Spleen (tissue), 11 donors: ENCODE measurements at regions not wholly inside any gene's neighbourhood (a gene's known extent, or its start where the extent isn't known, plus 50 kb on each side); places are given as distances from the start of the nearest gene placed in this dataset.

Experiments
- DNase-seq: peaks from one replicate; pipeline ENCODE4 v3.0.0-alpha.2; 2020
- H3K27ac ChIP-seq, 8 donors: fragments of 200-600 bp; sonication (generic) in 7 of 8; 1 replicate in 4 of 8; 2 replicates in 4 of 8; pipeline versions ENCODE4 v1.5.0 to v1.8.0; 2016 to 2021; ENCODE audit warnings: inconsistent platforms in 4 of 8, mild to moderate bottlenecking in 4 of 8, moderate library complexity in 1 of 8
- H3K27me3 ChIP-seq, 7 donors: fragments of 200-600 bp; sonication (generic) in 6 of 7; replicated peaks in 1 of 7; 1 replicate in 4 of 7; 2 replicates in 3 of 7; pipeline versions ENCODE4 v1.5.0 to v1.8.0; 2016 to 2021; ENCODE audit warnings: inconsistent platforms in 3 of 7, mild to moderate bottlenecking in 1 of 7
- H3K36me3 ChIP-seq, 6 donors: fragments of 200-600 bp; sonication (generic) in 5 of 6; 1 replicate in 4 of 6; 2 replicates in 2 of 6; pipeline versions ENCODE4 v1.5.0 to v1.8.0; 2016 to 2021; ENCODE audit warnings: inconsistent platforms in 2 of 6
- H3K4me1 ChIP-seq, 6 donors: fragments of 200-600 bp; sonication (generic) in 5 of 6; 1 replicate in 3 of 6; 2 replicates in 3 of 6; pipeline versions ENCODE4 v1.5.0 to v1.8.0; 2016 to 2021; ENCODE audit warnings: inconsistent platforms in 3 of 6
- H3K4me3 ChIP-seq, 8 donors: fragments of 200-600 bp; sonication (generic) in 7 of 8; 1 replicate in 4 of 8; 2 replicates in 4 of 8; pipeline versions ENCODE4 v1.5.0 to v1.8.0; 2016 to 2021; ENCODE audit warnings: inconsistent platforms in 4 of 8, mild to moderate bottlenecking in 4 of 8, moderate library complexity in 2 of 8
- H3K9me3 ChIP-seq, 8 donors: fragments of 200-600 bp; sonication (generic) in 7 of 8; 1 replicate in 4 of 8; 2 replicates in 4 of 8; pipeline versions ENCODE4 v1.5.0 to v1.8.0; 2016 to 2021; ENCODE audit warnings: inconsistent platforms in 4 of 8
- POLR2A ChIP-seq, 3 donors: fragments of 450-650 bp; IDR thresholded peaks; one replicate each; pipeline ENCODE4 v1.5.1; 2017; ENCODE audit warnings: antibody characterized with exemption in 3 of 3, mild to moderate bottlenecking in 1 of 3
- POLR2AphosphoS5 ChIP-seq, 3 donors: sonication (generic); formaldehyde crosslinking; IDR thresholded peaks; one replicate each; pipeline ENCODE4 v1.5.1; 2017; ENCODE audit warnings: antibody characterized with exemption in 3 of 3
- WGBS, 5 donors: extraction: QIAGEN DNeasy Blood & Tissue Kit in 3 of 5; methylation state at CpG; one replicate each; pipeline versions ENCODE4 v1.1.5 to v1.1.7; 2013 to 2018; 5-methylcytosine and 5-hydroxymethylcytosine counted together
- intact Hi-C: fragments of 100-400 bp; cut with DNase I; formaldehyde crosslinking; loops from one replicate; pipeline ENCODE4 v1.15.0; 2023; ENCODE audit warnings: low total_unique reads
- TF ChIP-seq, protein P1 (sequence below), 11 experiments: fragments of 200-600 bp in 7 of 11; fragments of 450-650 bp in 4 of 11; sonication (generic) in 4 of 11; IDR thresholded peaks in 8 of 11; conservative IDR thresholded peaks in 3 of 11; 1 replicate in 7 of 11; 2 replicates in 4 of 11; pipeline versions ENCODE4 v1.4.0 to v1.8.0; 2016 to 2021; ENCODE audit warnings: antibody characterized with exemption in 11 of 11, inconsistent platforms in 4 of 11, mild to moderate bottlenecking in 1 of 11
- donor health status: healthy with polysubstance abuse.
- donor health status: DM: no; HTN: no; CAD: no; lungs with moderate emphysema.
- donor health status: DM: no; HTN: no; CAD: no.
- donor health status: Bipolar disorder and iron deficiency.
- donor health status: healthy.
- donor health status: DM: no; HTN: no; CAD: no.
- donor health status: DM: yes; HTN: yes; CAD: no.

DNA sequence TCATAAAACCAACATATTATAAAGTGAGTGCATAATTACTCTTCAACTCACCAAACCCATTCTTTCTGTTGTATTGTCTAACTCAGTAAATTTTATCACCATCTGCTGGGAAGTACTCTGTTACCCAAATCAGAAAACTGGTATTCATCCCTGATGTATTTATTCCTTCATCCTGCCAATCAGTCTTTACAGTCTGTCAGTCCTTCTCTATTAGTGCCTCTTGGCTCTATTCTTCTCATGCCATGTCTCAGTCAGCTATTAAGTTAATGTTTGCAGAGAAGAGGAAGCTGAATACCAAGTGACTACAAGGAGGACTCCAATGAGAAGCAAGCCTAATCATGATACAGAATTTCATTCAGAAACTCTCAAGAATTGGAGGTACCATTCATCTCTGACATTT lies 631.2 kb downstream of the CPS1 start:
- no peak for DNase-seq
- Histone ChIP-seq H3K4me3 (no peak overlapping the region), H3K27ac (no peak overlapping the region), H3K9me3 (no peaks in the 10 kb centered on the region), H3K36me3 (no peaks in the 10 kb centered on the region), H3K27me3 (no peaks in the 10 kb centered on the region), H3K4me1 (no peaks in the 10 kb centered on the region)
- intact Hi-C loops: no loop called here
- no peak for TF ChIP-seq POLR2AphosphoS5 (IDR thresholded peaks at IDR 0.05)
- TF ChIP-seq, protein P1, sequence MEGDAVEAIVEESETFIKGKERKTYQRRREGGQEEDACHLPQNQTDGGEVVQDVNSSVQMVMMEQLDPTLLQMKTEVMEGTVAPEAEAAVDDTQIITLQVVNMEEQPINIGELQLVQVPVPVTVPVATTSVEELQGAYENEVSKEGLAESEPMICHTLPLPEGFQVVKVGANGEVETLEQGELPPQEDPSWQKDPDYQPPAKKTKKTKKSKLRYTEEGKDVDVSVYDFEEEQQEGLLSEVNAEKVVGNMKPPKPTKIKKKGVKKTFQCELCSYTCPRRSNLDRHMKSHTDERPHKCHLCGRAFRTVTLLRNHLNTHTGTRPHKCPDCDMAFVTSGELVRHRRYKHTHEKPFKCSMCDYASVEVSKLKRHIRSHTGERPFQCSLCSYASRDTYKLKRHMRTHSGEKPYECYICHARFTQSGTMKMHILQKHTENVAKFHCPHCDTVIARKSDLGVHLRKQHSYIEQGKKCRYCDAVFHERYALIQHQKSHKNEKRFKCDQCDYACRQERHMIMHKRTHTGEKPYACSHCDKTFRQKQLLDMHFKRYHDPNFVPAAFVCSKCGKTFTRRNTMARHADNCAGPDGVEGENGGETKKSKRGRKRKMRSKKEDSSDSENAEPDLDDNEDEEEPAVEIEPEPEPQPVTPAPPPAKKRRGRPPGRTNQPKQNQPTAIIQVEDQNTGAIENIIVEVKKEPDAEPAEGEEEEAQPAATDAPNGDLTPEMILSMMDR (IDR thresholded peaks at IDR 0.05 in 8 of 11, conservative IDR thresholded peaks at IDR 0.05 in 3 of 11): no peak
- TF ChIP-seq POLR2A (IDR thresholded peaks at IDR 0.05): no peak

DNA sequence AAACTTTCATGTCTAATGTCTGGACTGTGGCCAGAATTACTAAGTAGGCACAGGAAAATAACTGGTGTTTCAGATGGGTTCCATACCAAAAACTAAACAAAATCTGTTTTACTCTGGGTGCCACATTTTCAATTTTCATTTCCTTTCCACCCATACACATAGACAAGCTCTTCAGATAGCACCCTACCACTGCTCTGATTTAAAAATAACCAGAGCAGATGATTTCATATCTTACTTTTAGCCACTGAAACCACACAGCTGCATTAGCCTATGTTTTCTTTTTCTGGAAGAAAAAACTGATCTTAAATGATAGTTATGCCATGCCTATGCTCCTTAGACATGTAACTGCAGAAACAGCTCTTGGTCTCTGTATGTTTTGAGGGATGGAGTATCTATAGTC lies 647.6 kb downstream of the CPS1 start:
- no peak overlapping the region for H3K4me3 ChIP-seq
- intact Hi-C loops: no loop called here
- no peak for TF ChIP-seq POLR2A (IDR thresholded peaks at IDR 0.05)
- TF ChIP-seq POLR2AphosphoS5 (IDR thresholded peaks at IDR 0.05): no peak
- TF ChIP-seq, protein P1 (IDR thresholded peaks at IDR 0.05 in 8 of 11, conservative IDR thresholded peaks at IDR 0.05 in 3 of 11): no peak
- H3K4me1 ChIP-seq: no peaks in the 10 kb centered on the region
- no peaks in the 10 kb centered on the region for H3K36me3 ChIP-seq
- DNase-seq: no peak
- H3K27ac ChIP-seq: no peak overlapping the region
- no peaks in the 10 kb centered on the region for H3K9me3 ChIP-seq
- no peaks in the 10 kb centered on the region for H3K27me3 ChIP-seq

DNA sequence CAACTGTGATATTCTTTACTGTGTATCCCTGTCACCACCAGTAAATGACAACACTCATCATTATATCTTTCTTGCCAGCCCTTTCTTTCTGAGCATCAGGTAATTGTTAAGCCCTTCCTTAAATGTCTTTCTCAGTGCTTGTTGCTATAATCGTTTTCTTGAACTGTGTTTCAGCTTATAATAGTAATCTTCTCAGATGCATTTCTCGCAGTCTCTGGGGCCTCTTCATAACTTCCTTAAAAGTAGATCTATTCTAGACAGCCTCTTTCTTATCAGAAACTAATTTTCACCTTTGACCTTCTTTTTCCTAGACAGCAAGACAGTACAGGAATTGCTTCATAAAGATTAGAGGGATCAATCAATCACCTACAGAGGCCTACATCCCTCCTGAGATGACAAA lies 648.1 kb downstream of the CPS1 start:
- no peaks in the 10 kb centered on the region for H3K36me3 ChIP-seq
- H3K27ac ChIP-seq: no peak overlapping the region
- H3K9me3 ChIP-seq: no peaks in the 10 kb centered on the region
- H3K4me3 ChIP-seq: no peak overlapping the region
- 37 to 67% (median 58%) methylated on average over 2 of the region's 2 CpGs for WGBS, 5 donors
- DNase-seq: no peak
- intact Hi-C loops: no loop called here
- no peaks in the 10 kb centered on the region for H3K27me3 ChIP-seq
- no peaks in the 10 kb centered on the region for H3K4me1 ChIP-seq
- no peak for TF ChIP-seq POLR2A (IDR thresholded peaks at IDR 0.05)

DNA sequence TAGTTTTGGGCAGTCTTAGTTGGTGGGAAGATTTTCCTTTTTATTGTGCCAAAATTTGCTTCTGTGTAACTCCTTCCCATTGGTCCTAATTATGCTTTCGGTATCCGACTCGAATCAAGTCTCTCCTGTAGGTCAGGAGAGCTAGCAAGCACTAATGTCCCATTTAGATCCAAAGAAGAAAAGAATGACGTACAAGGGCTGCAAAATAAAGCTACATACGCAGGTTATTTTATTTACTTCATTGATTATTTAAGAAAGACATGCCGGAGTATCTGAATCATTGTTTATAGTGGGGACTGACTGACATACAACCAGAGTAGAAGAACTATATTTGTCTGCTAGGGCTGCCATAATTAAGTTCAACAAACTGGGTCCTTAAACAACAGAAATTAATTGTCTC lies 648.5 kb downstream of the CPS1 start:
- Histone ChIP-seq H3K9me3 (no peaks in the 10 kb centered on the region), H3K27ac (no peak overlapping the region), H3K27me3 (no peaks in the 10 kb centered on the region), H3K36me3 (no peaks in the 10 kb centered on the region), H3K4me3 (no peak overlapping the region), H3K4me1 (no peaks in the 10 kb centered on the region)
- no peak for DNase-seq
- TF ChIP-seq POLR2AphosphoS5 (IDR thresholded peaks at IDR 0.05) (no peak), POLR2A (IDR thresholded peaks at IDR 0.05) (no peak)
- TF ChIP-seq, protein P1 (IDR thresholded peaks at IDR 0.05 in 8 of 11, conservative IDR thresholded peaks at IDR 0.05 in 3 of 11): no peak
- intact Hi-C loops: no loop called here
- WGBS, 5 donors: 75 to 87% (median 81%) methylated on average over 6 of the region's 6 CpGs

DNA sequence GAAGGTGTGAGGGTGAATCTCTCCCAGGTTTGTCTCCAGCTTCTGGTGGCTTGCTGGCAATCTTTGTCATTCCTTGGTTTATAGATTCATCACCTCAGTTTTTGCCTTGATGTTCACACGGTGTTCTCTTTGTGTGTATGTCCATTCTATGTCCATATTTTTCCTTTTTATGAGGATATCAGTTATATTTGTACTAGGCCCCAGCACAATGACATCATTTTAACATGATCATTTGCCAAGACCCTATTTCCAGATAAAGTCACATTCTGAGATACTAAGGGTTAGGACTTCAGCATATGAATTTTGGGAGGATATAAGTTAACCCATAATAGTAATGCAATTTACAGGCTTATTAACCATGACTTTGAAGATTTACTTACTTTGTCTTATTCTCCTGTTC lies 649.0 kb downstream of the CPS1 start:
- H3K27ac ChIP-seq: no peak overlapping the region
- no peaks in the 10 kb centered on the region for H3K27me3 ChIP-seq
- intact Hi-C loops: no loop called here
- no peak for TF ChIP-seq POLR2AphosphoS5 (IDR thresholded peaks at IDR 0.05)
- TF ChIP-seq POLR2A (IDR thresholded peaks at IDR 0.05): no peak
- TF ChIP-seq, protein P1 (IDR thresholded peaks at IDR 0.05 in 8 of 11, conservative IDR thresholded peaks at IDR 0.05 in 3 of 11): no peak
- no peaks in the 10 kb centered on the region for H3K4me1 ChIP-seq
- no peaks in the 10 kb centered on the region for H3K36me3 ChIP-seq
- DNase-seq: no peak
- no peaks in the 10 kb centered on the region for H3K9me3 ChIP-seq
- 59 to 74% (median 70%) methylated on average over 1 of the region's 1 CpG for WGBS, 5 donors
- H3K4me3 ChIP-seq: no peak overlapping the region
